HEK293 (cell line): ENCODE measurements at regions not wholly inside any gene's neighbourhood (a gene's known extent, or its start where the extent isn't known, plus 50 kb on each side); places are given as distances from the start of the nearest gene placed in this dataset.

Experiments used
- CTCF ChIA-PET: fragments of 350-600 bp; formaldehyde crosslinking; extraction: SDS; loops from one replicate; lab custom pipeline; 2021; ENCODE audit warnings: antibody characterized with exemption; lab: Yijun Ruan, JAX
- POLR2A ChIA-PET: fragments of 300-600 bp; formaldehyde crosslinking; extraction: SDS; loops from one replicate; lab custom pipeline; 2020; ENCODE audit warnings: antibody characterized with exemption, inconsistent platforms; lab: Yijun Ruan, JAX
- H3K27ac ChIP-seq: fragments of 200-500 bp; sonication (Bioruptor generic); 2 replicates; pipeline ENCODE4 v1.5.1; 2014; ENCODE audit warnings: low read depth, low read length, control low read depth, inconsistent platforms; ENCODE audit errors: extremely low read depth
- H3K36me3 ChIP-seq, 2 experiments: fragments of 200-500 bp in 1 of 2; sonication (Bioruptor generic) in 1 of 2; 1 replicate in 1 of 2; 2 replicates in 1 of 2; pipeline ENCODE4 v1.5.1; 2014 to 2017; ENCODE audit warnings: inconsistent platforms in 2 of 2, low read length in 2 of 2; ENCODE audit not compliant: control insufficient read depth in 2 of 2, insufficient read depth in 1 of 2
- H3K4me1 ChIP-seq: fragments of 200-500 bp; sonication (Bioruptor generic); 2 replicates; pipeline ENCODE4 v1.5.1; 2014; ENCODE audit warnings: mild to moderate bottlenecking, low read length, inconsistent platforms; ENCODE audit not compliant: control insufficient read depth, insufficient read depth
- H3K4me3 ChIP-seq: 2 replicates; pipeline ENCODE4 v1.5.1; 2011; ENCODE audit warnings: low read depth, mild to moderate bottlenecking, control low read depth, low read length, moderate library complexity
- H3K9me3 ChIP-seq: fragments of 200-500 bp; sonication (Bioruptor generic); 2 replicates; pipeline ENCODE4 v1.5.1; 2014; ENCODE audit warnings: low read depth, low read length, inconsistent platforms; ENCODE audit not compliant: control insufficient read depth, insufficient read depth
- ZNF24 ChIP-seq: fragments of 450-650 bp; formaldehyde crosslinking; IDR thresholded peaks from 2 replicates; pipeline ENCODE4 v1.5.1; 2016; ENCODE audit warnings: missing biosample characterization, missing genetic modification characterization
- ZNF544 ChIP-seq: fragments of 450-650 bp; formaldehyde crosslinking; IDR thresholded peaks from 2 replicates; pipeline ENCODE4 v1.5.0; 2017; ENCODE audit warnings: missing biosample characterization, missing genetic modification characterization
- ZNF558 ChIP-seq: fragments of 450-650 bp; formaldehyde crosslinking; IDR thresholded peaks from 2 replicates; pipeline ENCODE4 v1.5.1; 2016; ENCODE audit warnings: missing biosample characterization, missing genetic modification characterization
- ZNF561 ChIP-seq: fragments of 450-650 bp; IDR thresholded peaks from 2 replicates; pipeline ENCODE4 v1.5.1; 2018; ENCODE audit warnings: missing biosample characterization, missing genetic modification characterization, borderline replicate concordance
- ZNF654 ChIP-seq: fragments of 450-650 bp; formaldehyde crosslinking; IDR thresholded peaks from 2 replicates; pipeline ENCODE4 v1.5.1; 2016; ENCODE audit warnings: low read depth, missing biosample characterization, missing genetic modification characterization
- ZNF664 ChIP-seq: fragments of 450-650 bp; formaldehyde crosslinking; IDR thresholded peaks from 2 replicates; pipeline ENCODE4 v1.5.1; 2016; ENCODE audit warnings: missing biosample characterization, missing genetic modification characterization
- ZNF701 ChIP-seq: fragments of 450-650 bp; formaldehyde crosslinking; IDR thresholded peaks from 2 replicates; pipeline ENCODE4 v1.5.1; 2016; ENCODE audit warnings: missing biosample characterization, missing genetic modification characterization
- ZNF843 ChIP-seq: fragments of 450-650 bp; formaldehyde crosslinking; IDR thresholded peaks from 2 replicates; pipeline ENCODE4 v1.5.1; 2016; ENCODE audit warnings: missing biosample characterization, missing genetic modification characterization
- TF ChIP-seq, protein P1 (sequence below): fragments of 450-650 bp; formaldehyde crosslinking; IDR thresholded peaks from 2 replicates; pipeline ENCODE4 v1.5.1; 2016; ENCODE audit warnings: missing biosample characterization, missing genetic modification characterization
- TF ChIP-seq, protein P2 (sequence below): fragments of 450-650 bp; formaldehyde crosslinking; IDR thresholded peaks from 2 replicates; pipeline ENCODE4 v1.5.1; 2016; ENCODE audit warnings: missing biosample characterization, missing genetic modification characterization
- TF ChIP-seq, protein P3 (sequence below): fragments of 450-650 bp; formaldehyde crosslinking; IDR thresholded peaks from 2 replicates; pipeline ENCODE4 v1.5.1; 2017; ENCODE audit warnings: missing biosample characterization, missing genetic modification characterization
- TF ChIP-seq, protein P4 (sequence below): fragments of 450-650 bp; formaldehyde crosslinking; IDR thresholded peaks from 2 replicates; pipeline ENCODE4 v1.5.1; 2016; ENCODE audit warnings: missing biosample characterization, missing genetic modification characterization
- TF ChIP-seq, protein P5 (sequence below): fragments of 450-650 bp; formaldehyde crosslinking; IDR thresholded peaks from 2 replicates; pipeline ENCODE4 v1.5.1; 2016; ENCODE audit warnings: missing biosample characterization, missing genetic modification characterization
- TF ChIP-seq, protein P6 (sequence below): fragments of 450-650 bp; formaldehyde crosslinking; IDR thresholded peaks from 2 replicates; pipeline ENCODE4 v1.5.1; 2016; ENCODE audit warnings: missing biosample characterization, missing genetic modification characterization
- TF ChIP-seq, protein P7 (sequence below): fragments of 450-650 bp; formaldehyde crosslinking; optimal IDR thresholded peaks from 2 replicates; pipeline ENCODE3; 2016; ENCODE audit warnings: missing biosample characterization, mild to moderate bottlenecking, missing genetic modification characterization
- TF ChIP-seq, protein P8 (sequence below): fragments of 450-650 bp; formaldehyde crosslinking; IDR thresholded peaks from 2 replicates; pipeline ENCODE4 v1.5.1; 2016; ENCODE audit warnings: missing biosample characterization, missing genetic modification characterization, low read depth
- TF ChIP-seq, protein P9 (sequence below): fragments of 450-650 bp; formaldehyde crosslinking; IDR thresholded peaks from 2 replicates; pipeline ENCODE4 v1.5.1; 2016; ENCODE audit warnings: missing biosample characterization, missing genetic modification characterization, borderline replicate concordance

DNA sequence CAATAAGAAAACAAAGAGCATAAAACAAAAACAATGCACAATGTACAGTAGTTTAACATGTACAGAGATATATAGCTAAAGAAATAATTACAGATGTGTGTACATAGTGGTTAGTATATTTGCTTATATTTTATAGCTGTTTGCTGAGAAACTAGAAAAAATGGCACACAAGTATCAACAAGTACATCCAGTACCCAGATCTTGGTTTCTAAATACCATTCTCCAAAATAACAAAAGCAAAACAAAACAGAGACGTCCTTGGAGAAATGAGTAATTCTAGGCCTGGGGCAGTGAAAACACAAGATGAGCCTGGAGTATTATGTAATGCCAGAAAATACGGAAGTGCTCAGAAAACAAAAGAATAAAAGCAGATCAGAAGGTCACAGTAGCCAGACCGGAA lies 189.6 kb downstream of the TMEM47 start:
- no peak overlapping the region for H3K27ac ChIP-seq
- H3K36me3 ChIP-seq = no peaks in the 10 kb centered on the region
- H3K4me1 ChIP-seq = no peaks in the 10 kb centered on the region
- H3K9me3 ChIP-seq = no peaks in the 10 kb centered on the region; the same call in 1 of the 2 replicates
- CTCF ChIA-PET = no interaction called here
- POLR2A ChIA-PET = no interaction called here
- TF ChIP-seq, protein P1, sequence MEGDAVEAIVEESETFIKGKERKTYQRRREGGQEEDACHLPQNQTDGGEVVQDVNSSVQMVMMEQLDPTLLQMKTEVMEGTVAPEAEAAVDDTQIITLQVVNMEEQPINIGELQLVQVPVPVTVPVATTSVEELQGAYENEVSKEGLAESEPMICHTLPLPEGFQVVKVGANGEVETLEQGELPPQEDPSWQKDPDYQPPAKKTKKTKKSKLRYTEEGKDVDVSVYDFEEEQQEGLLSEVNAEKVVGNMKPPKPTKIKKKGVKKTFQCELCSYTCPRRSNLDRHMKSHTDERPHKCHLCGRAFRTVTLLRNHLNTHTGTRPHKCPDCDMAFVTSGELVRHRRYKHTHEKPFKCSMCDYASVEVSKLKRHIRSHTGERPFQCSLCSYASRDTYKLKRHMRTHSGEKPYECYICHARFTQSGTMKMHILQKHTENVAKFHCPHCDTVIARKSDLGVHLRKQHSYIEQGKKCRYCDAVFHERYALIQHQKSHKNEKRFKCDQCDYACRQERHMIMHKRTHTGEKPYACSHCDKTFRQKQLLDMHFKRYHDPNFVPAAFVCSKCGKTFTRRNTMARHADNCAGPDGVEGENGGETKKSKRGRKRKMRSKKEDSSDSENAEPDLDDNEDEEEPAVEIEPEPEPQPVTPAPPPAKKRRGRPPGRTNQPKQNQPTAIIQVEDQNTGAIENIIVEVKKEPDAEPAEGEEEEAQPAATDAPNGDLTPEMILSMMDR (tag by site-specific recombination) = no peak
- TF ChIP-seq ZNF561 (no peak), ZNF24 (no peak), ZNF701 (no peak), ZNF664 (tag by site-specific recombination) (no peak), ZNF558 (tag by site-specific recombination) (no peak), ZNF654 (tag by site-specific recombination) (no peak), ZNF544 (tag by site-specific recombination) (no peak), ZNF843 (tag by site-specific recombination) (no peak)
- TF ChIP-seq, protein P2, sequence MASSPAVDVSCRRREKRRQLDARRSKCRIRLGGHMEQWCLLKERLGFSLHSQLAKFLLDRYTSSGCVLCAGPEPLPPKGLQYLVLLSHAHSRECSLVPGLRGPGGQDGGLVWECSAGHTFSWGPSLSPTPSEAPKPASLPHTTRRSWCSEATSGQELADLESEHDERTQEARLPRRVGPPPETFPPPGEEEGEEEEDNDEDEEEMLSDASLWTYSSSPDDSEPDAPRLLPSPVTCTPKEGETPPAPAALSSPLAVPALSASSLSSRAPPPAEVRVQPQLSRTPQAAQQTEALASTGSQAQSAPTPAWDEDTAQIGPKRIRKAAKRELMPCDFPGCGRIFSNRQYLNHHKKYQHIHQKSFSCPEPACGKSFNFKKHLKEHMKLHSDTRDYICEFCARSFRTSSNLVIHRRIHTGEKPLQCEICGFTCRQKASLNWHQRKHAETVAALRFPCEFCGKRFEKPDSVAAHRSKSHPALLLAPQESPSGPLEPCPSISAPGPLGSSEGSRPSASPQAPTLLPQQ (tag by site-specific recombination) = no peak
- TF ChIP-seq, protein P3, sequence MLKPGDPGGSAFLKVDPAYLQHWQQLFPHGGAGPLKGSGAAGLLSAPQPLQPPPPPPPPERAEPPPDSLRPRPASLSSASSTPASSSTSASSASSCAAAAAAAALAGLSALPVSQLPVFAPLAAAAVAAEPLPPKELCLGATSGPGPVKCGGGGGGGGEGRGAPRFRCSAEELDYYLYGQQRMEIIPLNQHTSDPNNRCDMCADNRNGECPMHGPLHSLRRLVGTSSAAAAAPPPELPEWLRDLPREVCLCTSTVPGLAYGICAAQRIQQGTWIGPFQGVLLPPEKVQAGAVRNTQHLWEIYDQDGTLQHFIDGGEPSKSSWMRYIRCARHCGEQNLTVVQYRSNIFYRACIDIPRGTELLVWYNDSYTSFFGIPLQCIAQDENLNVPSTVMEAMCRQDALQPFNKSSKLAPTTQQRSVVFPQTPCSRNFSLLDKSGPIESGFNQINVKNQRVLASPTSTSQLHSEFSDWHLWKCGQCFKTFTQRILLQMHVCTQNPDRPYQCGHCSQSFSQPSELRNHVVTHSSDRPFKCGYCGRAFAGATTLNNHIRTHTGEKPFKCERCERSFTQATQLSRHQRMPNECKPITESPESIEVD (tag by site-specific recombination) = no peak
- TF ChIP-seq, protein P4, sequence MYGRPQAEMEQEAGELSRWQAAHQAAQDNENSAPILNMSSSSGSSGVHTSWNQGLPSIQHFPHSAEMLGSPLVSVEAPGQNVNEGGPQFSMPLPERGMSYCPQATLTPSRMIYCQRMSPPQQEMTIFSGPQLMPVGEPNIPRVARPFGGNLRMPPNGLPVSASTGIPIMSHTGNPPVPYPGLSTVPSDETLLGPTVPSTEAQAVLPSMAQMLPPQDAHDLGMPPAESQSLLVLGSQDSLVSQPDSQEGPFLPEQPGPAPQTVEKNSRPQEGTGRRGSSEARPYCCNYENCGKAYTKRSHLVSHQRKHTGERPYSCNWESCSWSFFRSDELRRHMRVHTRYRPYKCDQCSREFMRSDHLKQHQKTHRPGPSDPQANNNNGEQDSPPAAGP (tag by site-specific recombination) = no peak
- TF ChIP-seq, protein P5, sequence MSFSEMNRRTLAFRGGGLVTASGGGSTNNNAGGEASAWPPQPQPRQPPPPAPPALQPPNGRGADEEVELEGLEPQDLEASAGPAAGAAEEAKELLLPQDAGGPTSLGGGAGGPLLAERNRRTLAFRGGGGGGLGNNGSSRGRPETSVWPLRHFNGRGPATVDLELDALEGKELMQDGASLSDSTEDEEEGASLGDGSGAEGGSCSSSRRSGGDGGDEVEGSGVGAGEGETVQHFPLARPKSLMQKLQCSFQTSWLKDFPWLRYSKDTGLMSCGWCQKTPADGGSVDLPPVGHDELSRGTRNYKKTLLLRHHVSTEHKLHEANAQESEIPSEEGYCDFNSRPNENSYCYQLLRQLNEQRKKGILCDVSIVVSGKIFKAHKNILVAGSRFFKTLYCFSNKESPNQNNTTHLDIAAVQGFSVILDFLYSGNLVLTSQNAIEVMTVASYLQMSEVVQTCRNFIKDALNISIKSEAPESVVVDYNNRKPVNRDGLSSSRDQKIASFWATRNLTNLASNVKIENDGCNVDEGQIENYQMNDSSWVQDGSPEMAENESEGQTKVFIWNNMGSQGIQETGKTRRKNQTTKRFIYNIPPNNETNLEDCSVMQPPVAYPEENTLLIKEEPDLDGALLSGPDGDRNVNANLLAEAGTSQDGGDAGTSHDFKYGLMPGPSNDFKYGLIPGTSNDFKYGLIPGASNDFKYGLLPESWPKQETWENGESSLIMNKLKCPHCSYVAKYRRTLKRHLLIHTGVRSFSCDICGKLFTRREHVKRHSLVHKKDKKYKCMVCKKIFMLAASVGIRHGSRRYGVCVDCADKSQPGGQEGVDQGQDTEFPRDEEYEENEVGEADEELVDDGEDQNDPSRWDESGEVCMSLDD (tag by site-specific recombination) = no peak
- TF ChIP-seq, protein P6, sequence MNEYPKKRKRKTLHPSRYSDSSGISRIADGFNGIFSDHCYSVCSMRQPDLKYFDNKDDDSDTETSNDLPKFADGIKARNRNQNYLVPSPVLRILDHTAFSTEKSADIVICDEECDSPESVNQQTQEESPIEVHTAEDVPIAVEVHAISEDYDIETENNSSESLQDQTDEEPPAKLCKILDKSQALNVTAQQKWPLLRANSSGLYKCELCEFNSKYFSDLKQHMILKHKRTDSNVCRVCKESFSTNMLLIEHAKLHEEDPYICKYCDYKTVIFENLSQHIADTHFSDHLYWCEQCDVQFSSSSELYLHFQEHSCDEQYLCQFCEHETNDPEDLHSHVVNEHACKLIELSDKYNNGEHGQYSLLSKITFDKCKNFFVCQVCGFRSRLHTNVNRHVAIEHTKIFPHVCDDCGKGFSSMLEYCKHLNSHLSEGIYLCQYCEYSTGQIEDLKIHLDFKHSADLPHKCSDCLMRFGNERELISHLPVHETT = no peak
- TF ChIP-seq, protein P7, sequence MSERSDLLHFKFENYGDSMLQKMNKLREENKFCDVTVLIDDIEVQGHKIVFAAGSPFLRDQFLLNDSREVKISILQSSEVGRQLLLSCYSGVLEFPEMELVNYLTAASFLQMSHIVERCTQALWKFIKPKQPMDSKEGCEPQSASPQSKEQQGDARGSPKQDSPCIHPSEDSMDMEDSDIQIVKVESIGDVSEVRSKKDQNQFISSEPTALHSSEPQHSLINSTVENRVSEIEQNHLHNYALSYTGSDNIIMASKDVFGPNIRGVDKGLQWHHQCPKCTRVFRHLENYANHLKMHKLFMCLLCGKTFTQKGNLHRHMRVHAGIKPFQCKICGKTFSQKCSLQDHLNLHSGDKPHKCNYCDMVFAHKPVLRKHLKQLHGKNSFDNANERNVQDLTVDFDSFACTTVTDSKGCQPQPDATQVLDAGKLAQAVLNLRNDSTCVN (tag by site-specific recombination) = no peak
- TF ChIP-seq, protein P8, sequence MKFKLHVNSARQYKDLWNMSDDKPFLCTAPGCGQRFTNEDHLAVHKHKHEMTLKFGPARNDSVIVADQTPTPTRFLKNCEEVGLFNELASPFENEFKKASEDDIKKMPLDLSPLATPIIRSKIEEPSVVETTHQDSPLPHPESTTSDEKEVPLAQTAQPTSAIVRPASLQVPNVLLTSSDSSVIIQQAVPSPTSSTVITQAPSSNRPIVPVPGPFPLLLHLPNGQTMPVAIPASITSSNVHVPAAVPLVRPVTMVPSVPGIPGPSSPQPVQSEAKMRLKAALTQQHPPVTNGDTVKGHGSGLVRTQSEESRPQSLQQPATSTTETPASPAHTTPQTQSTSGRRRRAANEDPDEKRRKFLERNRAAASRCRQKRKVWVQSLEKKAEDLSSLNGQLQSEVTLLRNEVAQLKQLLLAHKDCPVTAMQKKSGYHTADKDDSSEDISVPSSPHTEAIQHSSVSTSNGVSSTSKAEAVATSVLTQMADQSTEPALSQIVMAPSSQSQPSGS (tag by site-specific recombination) = no peak
- TF ChIP-seq, protein P9, sequence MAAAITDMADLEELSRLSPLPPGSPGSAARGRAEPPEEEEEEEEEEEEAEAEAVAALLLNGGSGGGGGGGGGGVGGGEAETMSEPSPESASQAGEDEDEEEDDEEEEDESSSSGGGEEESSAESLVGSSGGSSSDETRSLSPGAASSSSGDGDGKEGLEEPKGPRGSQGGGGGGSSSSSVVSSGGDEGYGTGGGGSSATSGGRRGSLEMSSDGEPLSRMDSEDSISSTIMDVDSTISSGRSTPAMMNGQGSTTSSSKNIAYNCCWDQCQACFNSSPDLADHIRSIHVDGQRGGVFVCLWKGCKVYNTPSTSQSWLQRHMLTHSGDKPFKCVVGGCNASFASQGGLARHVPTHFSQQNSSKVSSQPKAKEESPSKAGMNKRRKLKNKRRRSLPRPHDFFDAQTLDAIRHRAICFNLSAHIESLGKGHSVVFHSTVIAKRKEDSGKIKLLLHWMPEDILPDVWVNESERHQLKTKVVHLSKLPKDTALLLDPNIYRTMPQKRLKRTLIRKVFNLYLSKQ (tag by site-specific recombination) = no peak
- TF ChIP-seq, all 188 proteins: peak for 0
- H3K4me3 ChIP-seq = no peak overlapping the region
